Activated CD4-positive, alpha-beta T cell treated with anti-CD3 and anti-CD28 coated beads, Interleukin-10, Interleukin-2, amounts not matched to agents 100 ng/mL and 50 ng/mL, durations not matched to agents 16 hours and 8 hours (primary cell): ENCODE measurements at regions not wholly inside any gene's neighbourhood (a gene's known extent, or its start where the extent isn't known, plus 50 kb on each side); places are given as distances from the start of the nearest gene placed in this dataset.
"Not testable (repeated sequence)": the region's sequence is repeated elsewhere in the genome, so short reads cannot be mapped to it uniquely, and the experiment has no call there.

ENCODE experiments used
- DNase-seq: peaks from one replicate; pipeline ENCODE4 v3.0.0-alpha.2; 2020

- DNase-seq = no peak
Observed at GRCh38 chr3:20700714-20701113, 514.7 kb upstream of the SGO1 start.

GRCh38 chr3:20698896-20699295 lies 512.9 kb upstream of the SGO1 start:
- DNase-seq = no peak

GRCh38 chr3:20696388-20697150 lies 510.6 kb upstream of the SGO1 start:
- DNase-seq = no peak

GRCh38 chr3:20692675-20693074 lies 506.7 kb upstream of the SGO1 start:
- DNase-seq = no peak

GRCh38 chr3:20683910-20684309 lies 497.9 kb upstream of the SGO1 start:
- DNase-seq = no peak

GRCh38 chr3:20682573-20682972 lies 496.6 kb upstream of the SGO1 start:
- DNase-seq = no peak

- DNase-seq = no peak
Observed at GRCh38 chr3:20680990-20681628, 495.1 kb upstream of the SGO1 start.

GRCh38 chr3:20673866-20674265 lies 487.9 kb upstream of the SGO1 start:
- no peak for DNase-seq

- no peak for DNase-seq
Observed at GRCh38 chr3:20669675-20670074, 483.7 kb upstream of the SGO1 start.

GRCh38 chr3:20669184-20669583 lies 483.2 kb upstream of the SGO1 start:
- DNase-seq = no peak

- DNase-seq = no peak
Observed at GRCh38 chr3:20668411-20668810, 482.4 kb upstream of the SGO1 start.

GRCh38 chr3:20666091-20666490 lies 480.1 kb upstream of the SGO1 start:
- no peak for DNase-seq

- no peak for DNase-seq
Observed at GRCh38 chr3:20658491-20658890, 472.5 kb upstream of the SGO1 start.

- no peak for DNase-seq
Observed at GRCh38 chr3:20657560-20657959, 471.6 kb upstream of the SGO1 start.

- DNase-seq = no peak
Observed at GRCh38 chr3:20652231-20652986, 466.4 kb upstream of the SGO1 start.

GRCh38 chr3:20648921-20649381 lies 462.9 kb upstream of the SGO1 start:
- DNase-seq = no peak

GRCh38 chr3:20648294-20648693 lies 462.3 kb upstream of the SGO1 start:
- DNase-seq = no peak

- DNase-seq = no peak
Observed at GRCh38 chr3:20646425-20646824, 460.4 kb upstream of the SGO1 start.

GRCh38 chr3:20645340-20645739 lies 459.3 kb upstream of the SGO1 start:
- DNase-seq = no peak

- DNase-seq = no peak
Observed at GRCh38 chr3:20637729-20638128, 451.7 kb upstream of the SGO1 start.

- DNase-seq = no peak
Observed at GRCh38 chr3:20622304-20622703, 436.3 kb upstream of the SGO1 start.

- DNase-seq = not testable (repeated sequence)
Observed at GRCh38 chr3:20618621-20619020, 432.6 kb upstream of the SGO1 start.

- not testable (repeated sequence) for DNase-seq
Observed at GRCh38 chr3:20618181-20618580, 432.2 kb upstream of the SGO1 start.

GRCh38 chr3:20615982-20616381 lies 430.0 kb upstream of the SGO1 start:
- not testable (repeated sequence) for DNase-seq
